ENCODE measurements at regions not wholly inside any gene's neighbourhood (a gene's known extent, or its start where the extent isn't known, plus 50 kb on each side); places are given as distances from the start of the nearest gene placed in this dataset.
"Not testable (repeated sequence)": the region's sequence is repeated elsewhere in the genome, so short reads cannot be mapped to it uniquely, and the experiment has no call there.

DNA sequence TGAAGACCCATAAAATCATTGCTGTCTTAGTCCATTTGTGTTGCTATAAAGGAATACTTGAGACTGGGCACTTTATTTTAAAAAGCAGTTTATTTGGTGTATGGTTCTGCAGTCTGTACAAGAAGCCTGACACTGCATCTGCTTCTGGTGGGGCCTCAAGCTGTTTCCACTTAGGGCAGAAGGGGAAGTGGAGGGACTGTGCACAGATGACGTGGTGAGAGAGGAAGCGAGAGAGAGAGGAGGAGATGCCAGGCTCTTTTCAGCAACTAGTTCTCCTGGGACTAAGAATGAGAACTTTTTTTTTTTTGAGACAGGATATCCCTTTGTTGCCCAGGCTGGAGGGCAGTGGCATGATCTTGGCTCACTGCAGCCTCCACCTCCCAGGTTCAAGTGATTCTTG, 171.9 kb downstream of the NPIPA7 start:
- not testable (repeated sequence) for TF ChIP-seq POLR2A (IDR thresholded peaks at IDR 0.05)
- TF ChIP-seq, protein P1, sequence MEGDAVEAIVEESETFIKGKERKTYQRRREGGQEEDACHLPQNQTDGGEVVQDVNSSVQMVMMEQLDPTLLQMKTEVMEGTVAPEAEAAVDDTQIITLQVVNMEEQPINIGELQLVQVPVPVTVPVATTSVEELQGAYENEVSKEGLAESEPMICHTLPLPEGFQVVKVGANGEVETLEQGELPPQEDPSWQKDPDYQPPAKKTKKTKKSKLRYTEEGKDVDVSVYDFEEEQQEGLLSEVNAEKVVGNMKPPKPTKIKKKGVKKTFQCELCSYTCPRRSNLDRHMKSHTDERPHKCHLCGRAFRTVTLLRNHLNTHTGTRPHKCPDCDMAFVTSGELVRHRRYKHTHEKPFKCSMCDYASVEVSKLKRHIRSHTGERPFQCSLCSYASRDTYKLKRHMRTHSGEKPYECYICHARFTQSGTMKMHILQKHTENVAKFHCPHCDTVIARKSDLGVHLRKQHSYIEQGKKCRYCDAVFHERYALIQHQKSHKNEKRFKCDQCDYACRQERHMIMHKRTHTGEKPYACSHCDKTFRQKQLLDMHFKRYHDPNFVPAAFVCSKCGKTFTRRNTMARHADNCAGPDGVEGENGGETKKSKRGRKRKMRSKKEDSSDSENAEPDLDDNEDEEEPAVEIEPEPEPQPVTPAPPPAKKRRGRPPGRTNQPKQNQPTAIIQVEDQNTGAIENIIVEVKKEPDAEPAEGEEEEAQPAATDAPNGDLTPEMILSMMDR (IDR thresholded peaks at IDR 0.05): not testable (repeated sequence)

Measured in body of pancreas (tissue), 4 donors.